Esophagus squamous epithelium (tissue), 4 donors: ENCODE measurements at regions not wholly inside any gene's neighbourhood (a gene's known extent, or its start where the extent isn't known, plus 50 kb on each side); places are given as distances from the start of the nearest gene placed in this dataset.

Source experiments
- POLR2A ChIP-seq, 4 donors: fragments of 450-650 bp; IDR thresholded peaks; one replicate each; pipeline ENCODE4 v1.6.1; 2017; ENCODE audit warnings: antibody characterized with exemption in 4 of 4, mild to moderate bottlenecking in 4 of 4, moderate library complexity in 3 of 4
- TF ChIP-seq, protein P1 (sequence below), 6 experiments: fragments of 450-650 bp in 4 of 6; fragments of 200-600 bp in 2 of 6; sonication (generic) in 2 of 6; IDR thresholded peaks; one replicate each; pipeline ENCODE4 v1.5.1; 2016 to 2019; ENCODE audit warnings: antibody characterized with exemption in 6 of 6, mild to moderate bottlenecking in 4 of 6, moderate library complexity in 4 of 6

DNA sequence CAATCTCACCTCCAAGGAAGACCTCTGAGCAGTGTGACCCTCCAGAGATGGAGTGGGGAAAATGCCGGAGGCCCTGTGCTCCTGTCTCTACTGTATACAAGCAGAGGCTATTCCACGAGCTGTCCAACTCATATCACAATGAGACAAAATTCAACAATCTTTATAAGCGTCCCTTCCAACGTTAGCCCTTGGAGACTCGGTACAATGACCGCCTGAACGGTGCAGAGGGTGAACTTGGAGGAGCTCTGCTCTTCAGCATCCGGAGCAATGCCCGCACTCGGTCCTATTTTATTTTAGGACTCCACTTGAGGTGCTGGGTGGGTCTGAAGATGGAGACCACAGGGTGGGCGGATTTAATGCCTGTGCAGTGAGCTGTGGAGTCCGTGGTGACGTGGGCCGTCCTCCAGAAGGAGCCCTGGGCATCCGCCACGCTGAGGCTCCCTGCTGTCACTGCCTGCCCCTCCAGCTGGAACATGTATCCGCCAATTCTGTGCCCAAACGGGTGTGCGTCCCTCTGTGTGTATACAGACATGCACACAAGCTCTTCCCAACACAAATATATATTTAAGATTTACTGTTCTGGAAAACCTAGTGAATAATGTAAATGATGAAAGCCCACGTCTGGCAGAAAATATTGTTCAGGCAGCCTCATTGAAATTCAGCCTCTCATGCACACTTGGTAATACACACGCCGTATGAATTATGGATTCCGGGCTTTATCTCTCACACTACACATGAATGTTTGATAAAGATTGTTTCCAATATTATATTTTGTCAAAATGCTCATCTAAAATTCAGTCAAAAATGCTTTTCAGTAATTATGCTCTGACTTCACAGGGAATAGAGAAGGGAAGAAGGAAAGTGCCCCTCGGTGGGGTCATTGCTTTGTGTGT is 239.9 kb upstream of the ZMIZ1 start:
- TF ChIP-seq, protein P1, sequence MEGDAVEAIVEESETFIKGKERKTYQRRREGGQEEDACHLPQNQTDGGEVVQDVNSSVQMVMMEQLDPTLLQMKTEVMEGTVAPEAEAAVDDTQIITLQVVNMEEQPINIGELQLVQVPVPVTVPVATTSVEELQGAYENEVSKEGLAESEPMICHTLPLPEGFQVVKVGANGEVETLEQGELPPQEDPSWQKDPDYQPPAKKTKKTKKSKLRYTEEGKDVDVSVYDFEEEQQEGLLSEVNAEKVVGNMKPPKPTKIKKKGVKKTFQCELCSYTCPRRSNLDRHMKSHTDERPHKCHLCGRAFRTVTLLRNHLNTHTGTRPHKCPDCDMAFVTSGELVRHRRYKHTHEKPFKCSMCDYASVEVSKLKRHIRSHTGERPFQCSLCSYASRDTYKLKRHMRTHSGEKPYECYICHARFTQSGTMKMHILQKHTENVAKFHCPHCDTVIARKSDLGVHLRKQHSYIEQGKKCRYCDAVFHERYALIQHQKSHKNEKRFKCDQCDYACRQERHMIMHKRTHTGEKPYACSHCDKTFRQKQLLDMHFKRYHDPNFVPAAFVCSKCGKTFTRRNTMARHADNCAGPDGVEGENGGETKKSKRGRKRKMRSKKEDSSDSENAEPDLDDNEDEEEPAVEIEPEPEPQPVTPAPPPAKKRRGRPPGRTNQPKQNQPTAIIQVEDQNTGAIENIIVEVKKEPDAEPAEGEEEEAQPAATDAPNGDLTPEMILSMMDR (IDR thresholded peaks at IDR 0.05): no peak
- TF ChIP-seq POLR2A (IDR thresholded peaks at IDR 0.05): no peak
